ENCODE measurements at regions not wholly inside any gene's neighbourhood (a gene's known extent, or its start where the extent isn't known, plus 50 kb on each side); places are given as distances from the start of the nearest gene placed in this dataset.

DNA sequence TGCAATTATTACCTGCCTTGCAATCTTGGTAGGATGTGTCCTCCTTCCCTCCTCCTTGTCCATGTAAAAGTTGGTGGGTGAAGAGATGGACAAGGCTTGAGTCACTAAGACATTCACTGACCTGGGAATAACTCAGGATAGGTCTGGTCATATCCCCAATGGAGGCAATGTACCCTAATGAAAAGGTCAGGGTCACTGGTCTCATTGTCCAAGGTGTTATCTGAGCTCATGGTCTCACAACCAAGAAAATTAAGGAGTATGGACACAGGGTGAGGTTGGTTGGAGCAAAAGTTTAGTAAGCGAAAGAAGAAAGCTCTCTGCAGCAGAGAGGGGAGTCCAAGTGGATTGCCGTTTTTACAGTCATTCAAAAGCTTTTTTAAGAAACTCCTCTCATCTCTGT is 179.0 kb downstream of the SNRPN start:
- peaks cover 22% of the 10 kb centered on the region for H3K9me3 Mint-ChIP-seq (ENCODE audit: low read depth)
- no peak overlapping the region for H3K27ac Mint-ChIP-seq
- POLR2A ChIA-PET: no interaction called here
- peaks cover 5% of the 10 kb centered on the region for H3K36me3 Mint-ChIP-seq (ENCODE audit: low read depth)
- CTCF ChIA-PET: no interaction called here
- intact Hi-C loops (cut with DNase I, micrococcal nuclease): no loop called here
- H3K4me3 Mint-ChIP-seq: no peak overlapping the region
- DNase-seq (no peak), ATAC-seq (no peak)
- no peaks in the 10 kb centered on the region for H3K4me1 Mint-ChIP-seq
- no peaks in the 10 kb centered on the region for H3K27me3 Mint-ChIP-seq

DNA sequence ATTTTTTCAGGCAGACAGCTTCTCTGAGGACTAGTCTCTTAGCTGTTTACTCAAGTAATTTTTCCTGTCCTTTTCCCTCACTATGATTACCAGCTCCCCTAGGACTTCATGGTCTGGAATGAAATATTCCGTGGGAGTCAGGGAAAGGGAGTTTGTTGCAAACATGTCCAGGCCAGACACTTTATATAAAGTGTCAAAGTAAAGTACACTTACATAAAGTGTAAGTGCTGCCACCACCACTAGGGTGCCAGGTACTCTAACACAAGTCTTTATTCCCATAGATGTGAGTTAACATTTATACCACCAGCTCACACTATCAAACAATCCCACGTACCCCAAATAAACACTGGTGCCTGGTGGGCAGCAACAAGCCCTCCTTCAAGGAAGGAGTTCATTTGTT is 179.8 kb downstream of the SNRPN start:
- Mint-ChIP-seq H3K27me3 (no peaks in the 10 kb centered on the region), H3K36me3 (ENCODE audit: low read depth) (peaks cover 4% of the 10 kb centered on the region), H3K4me3 (no peak overlapping the region), H3K4me1 (no peaks in the 10 kb centered on the region), H3K27ac (no peak overlapping the region), H3K9me3 (ENCODE audit: low read depth) (peaks cover 21% of the 10 kb centered on the region)
- CTCF ChIA-PET: no interaction called here
- POLR2A ChIA-PET: no interaction called here
- intact Hi-C loops (cut with DNase I, micrococcal nuclease): no loop called here
- ATAC-seq: no peak
- DNase-seq: no peak

DNA sequence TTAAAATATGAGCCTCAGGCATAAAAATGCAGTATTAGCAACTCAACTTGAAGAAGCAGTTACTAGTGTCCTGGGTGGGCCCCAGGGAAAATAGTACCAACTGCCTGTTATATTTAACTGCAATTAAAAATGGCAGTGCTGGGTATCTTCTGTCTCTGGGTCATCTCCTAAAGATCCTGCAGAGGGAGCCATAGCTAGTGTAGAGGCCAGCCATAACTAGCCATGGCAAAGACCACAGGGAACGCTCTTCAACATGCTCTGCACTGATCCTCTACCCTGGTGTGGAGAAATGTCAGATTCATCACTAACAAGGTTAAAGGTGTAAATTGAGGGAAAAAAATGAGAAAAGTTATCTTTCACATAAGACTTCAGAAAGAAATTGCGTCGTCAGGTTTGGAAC is 181.3 kb downstream of the SNRPN start:
- Mint-ChIP-seq H3K4me3 (no peak overlapping the region), H3K27me3 (no peaks in the 10 kb centered on the region), H3K36me3 (ENCODE audit: low read depth) (peaks cover 2% of the 10 kb centered on the region), H3K27ac (no peak overlapping the region), H3K4me1 (no peaks in the 10 kb centered on the region), H3K9me3 (ENCODE audit: low read depth) (peaks cover 27% of the 10 kb centered on the region)
- CTCF ChIA-PET: interaction anchor here (0.7 kb wide), 1 partner anchor 42 kb away, joined by 3 read pairs; no protein-coding TSS in a partner anchor
- POLR2A ChIA-PET: no interaction called here
- intact Hi-C loops (cut with DNase I, micrococcal nuclease): loop anchor here in 1 of 2 experiments (2.0 kb wide), 1 partner anchor 365 kb away; no protein-coding TSS in a partner anchor
- DNase-seq (no peak), ATAC-seq (no peak)

DNA sequence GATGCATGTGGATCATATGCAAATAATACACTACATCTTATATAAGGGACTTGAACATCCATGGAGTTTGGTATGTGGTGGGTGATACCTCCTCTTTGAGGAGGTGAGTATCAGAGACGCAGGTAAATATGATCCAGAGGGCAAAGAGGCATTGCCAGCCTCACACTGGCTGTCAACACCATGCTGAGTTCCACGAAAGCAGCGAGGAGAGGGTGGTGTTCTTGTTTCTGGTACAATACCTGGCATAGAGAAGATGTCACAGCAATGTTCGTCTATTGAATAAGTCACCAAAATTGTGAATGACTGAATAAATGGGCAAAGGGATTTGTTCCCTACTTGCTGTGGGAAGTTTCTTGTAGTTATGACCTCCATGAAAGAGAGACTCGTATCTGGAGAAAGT is 182.2 kb downstream of the SNRPN start:
- intact Hi-C loops (cut with DNase I, micrococcal nuclease): loop anchor here in 1 of 2 experiments (2.0 kb wide), 1 partner anchor 364 kb away; no protein-coding TSS in a partner anchor
- ATAC-seq (no peak), DNase-seq (no peak)
- ChIA-PET POLR2A (no interaction called here), CTCF (no interaction called here)
- Mint-ChIP-seq H3K4me1 (no peaks in the 10 kb centered on the region), H3K27ac (no peak overlapping the region), H3K4me3 (no peak overlapping the region), H3K36me3 (ENCODE audit: low read depth) (peaks cover 2% of the 10 kb centered on the region), H3K9me3 (ENCODE audit: low read depth) (peaks cover 33% of the 10 kb centered on the region), H3K27me3 (no peaks in the 10 kb centered on the region)

DNA sequence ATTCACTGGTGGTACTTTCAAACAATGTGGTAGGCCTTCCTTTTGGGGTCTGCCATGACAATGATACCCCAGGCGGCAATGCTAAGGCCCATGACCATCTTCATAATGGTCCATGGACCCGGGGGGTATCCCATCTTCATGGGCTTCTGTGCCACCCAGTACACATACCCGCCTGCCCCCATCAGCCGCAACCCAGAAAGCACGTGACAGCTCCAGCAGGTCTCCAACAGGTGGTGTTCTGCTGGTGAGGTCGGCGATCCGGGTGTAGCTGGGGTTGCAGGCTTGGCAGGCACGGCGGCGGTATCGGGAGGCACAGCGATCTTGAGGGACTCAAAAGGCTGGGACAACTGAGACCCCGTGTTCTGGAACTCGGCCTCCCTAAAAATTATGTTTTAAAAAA is 214.5 kb downstream of the SNRPN start:
- CTCF ChIA-PET: no interaction called here
- no peak for DNase-seq

DNA sequence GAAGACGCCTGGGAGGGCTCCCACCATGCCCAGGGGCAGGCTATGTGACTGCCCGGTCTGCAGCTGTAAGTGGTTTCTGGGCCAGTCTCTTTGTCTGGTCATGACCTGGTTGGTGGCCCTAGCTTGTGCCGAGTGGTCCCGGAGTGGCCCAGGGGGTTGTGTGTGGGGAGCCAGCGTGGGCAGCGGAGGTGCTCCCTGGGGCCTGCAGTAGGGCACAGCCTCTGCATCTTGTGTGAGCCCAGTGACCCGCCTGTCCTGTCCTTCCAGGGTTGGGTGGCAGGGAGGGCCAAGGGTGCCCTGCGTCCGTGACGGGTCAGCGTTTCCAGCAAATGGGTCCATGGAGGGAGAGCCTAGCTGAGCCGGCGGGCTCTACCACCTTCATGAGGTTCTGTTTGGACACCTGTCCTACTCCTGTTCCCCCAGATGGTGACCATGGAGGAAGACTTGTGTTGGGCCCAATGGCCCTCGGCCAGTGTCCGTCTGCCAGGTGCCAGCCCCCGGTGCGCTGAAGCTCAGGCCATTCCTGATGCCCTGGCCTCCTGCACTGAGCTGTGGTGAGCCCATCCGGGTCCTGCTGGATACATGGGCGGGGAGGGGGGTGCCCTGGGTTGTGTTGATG is 215.4 kb downstream of the SNRPN start:
- Mint-ChIP-seq H3K27me3 (no peaks in the 10 kb centered on the region), H3K4me1 (no peaks in the 10 kb centered on the region), H3K27ac (no peak overlapping the region), H3K36me3 (ENCODE audit: low read depth) (no peaks in the 10 kb centered on the region), H3K9me3 (ENCODE audit: low read depth) (peaks cover 17% of the 10 kb centered on the region), H3K4me3 (no peak overlapping the region)
- DNase-seq (no peak), ATAC-seq (no peak)
- ChIA-PET POLR2A (no interaction called here), CTCF (no interaction called here)
- intact Hi-C loops (cut with DNase I, micrococcal nuclease): no loop called here

More for the DNA sequence above, 214.5 kb downstream of the SNRPN start:
- Mint-ChIP-seq H3K27me3 (no peaks in the 10 kb centered on the region), H3K4me3 (no peak overlapping the region), H3K27ac (no peak overlapping the region), H3K9me3 (ENCODE audit: low read depth) (peaks cover 11% of the 10 kb centered on the region), H3K36me3 (ENCODE audit: low read depth) (no peaks in the 10 kb centered on the region), H3K4me1 (no peaks in the 10 kb centered on the region)
- intact Hi-C loops (cut with DNase I, micrococcal nuclease): no loop called here
- POLR2A ChIA-PET: no interaction called here
- no peak for ATAC-seq

DNA sequence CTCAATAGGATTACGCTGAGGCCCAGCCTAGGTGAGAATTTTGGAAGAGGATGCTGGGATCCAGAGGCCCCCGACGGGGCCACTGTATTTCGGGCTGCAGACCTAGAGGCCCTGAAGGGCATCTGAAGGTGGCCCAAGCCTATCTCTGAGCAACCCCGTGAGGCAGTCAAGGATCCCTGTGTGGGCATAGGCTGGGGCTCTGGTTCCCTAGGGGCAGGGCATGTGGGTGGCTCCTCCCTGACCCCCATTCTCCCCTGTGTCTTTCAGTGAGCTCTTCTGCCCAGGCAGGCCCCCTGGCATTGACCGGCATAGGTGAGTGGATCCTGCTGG is 216.0 kb downstream of the SNRPN start:
- ATAC-seq (no peak), DNase-seq (no peak)
- Mint-ChIP-seq H3K4me1 (no peaks in the 10 kb centered on the region), H3K36me3 (ENCODE audit: low read depth) (no peaks in the 10 kb centered on the region), H3K27ac (no peak overlapping the region), H3K4me3 (no peak overlapping the region), H3K9me3 (ENCODE audit: low read depth) (peaks cover 17% of the 10 kb centered on the region), H3K27me3 (no peaks in the 10 kb centered on the region)
- ChIA-PET POLR2A (no interaction called here), CTCF (no interaction called here)
- intact Hi-C loops (cut with DNase I, micrococcal nuclease): no loop called here

DNA sequence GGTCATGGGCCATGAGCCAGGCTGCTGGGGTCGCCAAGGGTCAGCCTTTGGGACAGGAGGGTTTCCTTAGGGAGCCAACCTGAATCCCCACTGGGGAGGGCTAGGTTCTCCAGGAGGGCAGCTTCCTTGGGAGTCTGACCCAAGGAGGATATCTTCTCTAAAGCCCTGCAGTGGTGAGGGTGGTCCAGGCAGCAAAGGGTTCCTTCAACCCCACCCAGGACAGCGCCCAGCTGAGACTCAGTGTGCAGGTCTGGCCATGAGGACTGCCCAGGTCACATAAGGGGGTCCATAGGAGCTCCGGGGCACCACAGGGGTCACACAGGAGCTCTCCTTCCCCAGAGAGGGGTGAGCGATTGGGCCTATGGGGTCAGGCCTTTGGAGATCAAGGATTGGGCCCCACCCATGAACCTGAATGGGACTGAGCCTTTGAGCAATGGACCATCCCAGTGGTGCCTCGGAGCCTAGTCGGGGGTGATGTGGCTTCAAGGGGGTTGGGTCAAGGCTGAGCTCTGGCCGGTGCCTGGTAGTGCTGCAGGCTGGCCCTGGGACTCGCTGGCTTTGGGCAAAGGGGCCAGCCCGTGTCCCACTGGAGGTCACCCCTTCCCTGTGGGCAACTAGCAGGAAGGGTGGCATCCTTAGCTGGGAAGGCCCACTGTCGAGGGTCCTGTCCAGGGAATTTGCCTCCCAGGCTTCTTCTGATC is 216.5 kb downstream of the SNRPN start:
- H3K27me3 Mint-ChIP-seq: no peaks in the 10 kb centered on the region
- peaks cover 15% of the 10 kb centered on the region for H3K9me3 Mint-ChIP-seq (ENCODE audit: low read depth)
- no peak for ATAC-seq
- POLR2A ChIA-PET: no interaction called here
- no peaks in the 10 kb centered on the region for H3K4me1 Mint-ChIP-seq
- H3K27ac Mint-ChIP-seq: no peak overlapping the region
- intact Hi-C loops (cut with DNase I, micrococcal nuclease): no loop called here
- DNase-seq: no peak
- no peaks in the 10 kb centered on the region for H3K36me3 Mint-ChIP-seq (ENCODE audit: low read depth)
- no peak overlapping the region for H3K4me3 Mint-ChIP-seq
- CTCF ChIA-PET: interaction anchor here (0.7 kb wide), 1 partner anchor 1272 kb away, joined by 3 read pairs; no protein-coding TSS in a partner anchor

DNA sequence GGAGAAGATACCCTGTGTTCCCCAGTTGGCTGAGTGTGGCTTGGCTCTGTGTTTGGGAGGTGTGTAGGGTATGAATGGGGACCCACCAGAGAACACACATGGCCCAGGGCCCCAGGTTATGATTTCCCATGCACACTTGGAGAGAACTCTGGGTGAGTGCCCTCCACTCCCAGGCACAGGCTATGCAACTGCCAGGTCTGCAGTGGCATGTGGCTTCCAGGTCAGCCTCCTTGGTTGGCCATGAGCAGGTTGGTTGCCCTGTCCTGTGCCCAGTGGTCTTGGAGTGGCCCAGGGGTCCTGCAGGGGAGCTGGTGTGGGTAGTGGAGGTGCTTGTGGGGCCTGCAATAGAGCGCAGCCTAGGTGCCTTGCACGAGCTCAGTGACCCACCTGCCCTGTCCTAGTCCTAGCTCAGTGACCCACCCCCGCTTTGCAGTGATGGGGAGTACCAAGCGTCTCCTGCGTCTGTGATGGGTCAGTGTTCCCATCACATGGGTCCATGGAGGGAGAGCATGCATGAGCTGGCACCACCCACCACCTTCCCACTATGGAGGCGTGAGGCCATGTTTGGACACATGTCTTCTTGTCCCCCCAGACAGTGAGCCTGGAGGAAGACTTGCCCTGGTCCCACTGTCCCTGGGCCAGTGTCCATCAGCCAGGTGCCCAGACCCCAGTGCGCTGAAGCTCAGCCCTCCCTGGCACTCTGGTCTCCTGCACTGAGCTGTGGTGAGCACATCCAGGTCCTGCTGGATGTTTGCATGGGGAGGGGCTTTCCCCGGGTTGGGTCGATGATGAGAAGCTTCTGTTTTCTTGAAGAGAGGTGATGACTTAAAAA is 217.3 kb downstream of the SNRPN start:
- Mint-ChIP-seq H3K27ac (no peak overlapping the region), H3K27me3 (no peaks in the 10 kb centered on the region), H3K36me3 (ENCODE audit: low read depth) (no peaks in the 10 kb centered on the region), H3K4me3 (no peak overlapping the region), H3K9me3 (ENCODE audit: low read depth) (peaks cover 12% of the 10 kb centered on the region), H3K4me1 (no peaks in the 10 kb centered on the region)
- DNase-seq (no peak), ATAC-seq (no peak)
- intact Hi-C loops (cut with DNase I, micrococcal nuclease): no loop called here
- ChIA-PET POLR2A (no interaction called here), CTCF (interaction anchor here (0.7 kb wide), 1 partner anchor 1273 kb away, joined by 3 read pairs; no protein-coding TSS in a partner anchor)

DNA sequence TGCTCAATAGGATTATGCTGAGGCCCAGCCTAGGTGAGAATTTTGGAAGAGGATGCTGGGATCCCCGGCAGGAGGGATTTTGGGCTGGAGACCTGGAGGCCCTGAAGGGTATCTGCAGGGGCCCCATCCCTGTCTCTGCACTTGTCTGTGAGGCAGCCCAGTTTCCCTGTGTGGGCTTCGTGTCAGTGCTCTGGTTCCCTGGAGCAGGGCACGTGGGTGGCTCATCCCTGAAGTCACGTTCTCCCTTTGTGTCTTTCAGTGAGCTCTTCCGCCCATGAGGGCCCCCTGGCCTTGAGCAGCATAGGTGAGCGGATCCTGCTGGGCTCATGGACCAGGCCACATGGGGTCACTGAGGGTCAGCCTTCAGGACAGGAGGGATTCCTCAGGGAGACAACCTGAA is 217.9 kb downstream of the SNRPN start:
- Mint-ChIP-seq H3K9me3 (ENCODE audit: low read depth) (peaks cover 12% of the 10 kb centered on the region), H3K27me3 (no peaks in the 10 kb centered on the region), H3K4me3 (no peak overlapping the region), H3K4me1 (no peaks in the 10 kb centered on the region), H3K27ac (no peak overlapping the region), H3K36me3 (ENCODE audit: low read depth) (no peaks in the 10 kb centered on the region)
- POLR2A ChIA-PET: no interaction called here
- CTCF ChIA-PET: no interaction called here
- ATAC-seq: no peak
- intact Hi-C loops (cut with DNase I, micrococcal nuclease): no loop called here
- DNase-seq: no peak

DNA sequence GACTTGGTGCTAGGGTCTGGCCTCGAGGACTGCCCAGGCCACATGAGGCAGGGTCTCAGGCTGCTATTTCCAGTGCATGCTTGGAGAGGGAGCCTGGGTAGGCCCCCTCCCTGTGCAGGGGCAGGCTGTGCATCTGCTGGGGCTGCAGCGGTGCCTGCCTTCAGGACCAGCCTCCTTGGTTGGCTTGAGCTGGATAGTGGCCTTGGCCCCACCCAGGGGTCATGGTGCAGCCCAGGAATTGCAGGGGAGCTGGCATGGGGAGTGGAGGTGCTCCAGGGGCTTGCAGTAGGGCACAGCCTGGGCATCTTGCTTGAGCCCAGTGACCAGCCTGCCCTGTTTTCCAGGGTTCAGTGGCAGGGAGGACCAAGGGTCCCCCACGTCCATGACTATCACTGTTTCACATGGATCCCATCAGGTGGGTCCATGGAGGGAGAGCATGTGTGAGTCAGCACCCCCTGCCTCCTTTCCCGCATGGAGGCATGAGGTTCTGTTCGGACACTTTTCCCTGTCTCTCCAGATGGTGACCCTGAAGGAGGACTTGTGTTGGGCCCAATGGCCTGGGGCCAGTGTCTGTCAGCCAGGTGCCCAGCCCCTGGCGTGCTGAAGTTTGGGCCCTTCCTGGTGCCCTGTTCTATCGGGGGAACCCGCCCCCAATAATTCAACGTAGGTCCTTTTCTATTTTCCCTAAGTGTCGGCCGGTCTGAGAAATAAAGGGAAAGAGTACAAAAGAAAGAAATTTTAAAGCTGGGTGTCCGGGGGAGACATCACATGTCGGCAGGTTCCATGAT is 218.6 kb downstream of the SNRPN start:
- H3K9me3 Mint-ChIP-seq (ENCODE audit: low read depth): peaks cover 12% of the 10 kb centered on the region
- H3K27ac Mint-ChIP-seq: no peak overlapping the region
- DNase-seq: no peak
- ATAC-seq: no peak
- H3K4me1 Mint-ChIP-seq: no peaks in the 10 kb centered on the region
- no peak overlapping the region for H3K4me3 Mint-ChIP-seq
- intact Hi-C loops (cut with DNase I, micrococcal nuclease): no loop called here
- H3K27me3 Mint-ChIP-seq: no peaks in the 10 kb centered on the region
- CTCF ChIA-PET: no interaction called here
- H3K36me3 Mint-ChIP-seq (ENCODE audit: low read depth): no peaks in the 10 kb centered on the region
- POLR2A ChIA-PET: no interaction called here
